ENCODE measurements at regions not wholly inside any gene's neighbourhood (a gene's known extent, or its start where the extent isn't known, plus 50 kb on each side); places are given as distances from the start of the nearest gene placed in this dataset.

DNA sequence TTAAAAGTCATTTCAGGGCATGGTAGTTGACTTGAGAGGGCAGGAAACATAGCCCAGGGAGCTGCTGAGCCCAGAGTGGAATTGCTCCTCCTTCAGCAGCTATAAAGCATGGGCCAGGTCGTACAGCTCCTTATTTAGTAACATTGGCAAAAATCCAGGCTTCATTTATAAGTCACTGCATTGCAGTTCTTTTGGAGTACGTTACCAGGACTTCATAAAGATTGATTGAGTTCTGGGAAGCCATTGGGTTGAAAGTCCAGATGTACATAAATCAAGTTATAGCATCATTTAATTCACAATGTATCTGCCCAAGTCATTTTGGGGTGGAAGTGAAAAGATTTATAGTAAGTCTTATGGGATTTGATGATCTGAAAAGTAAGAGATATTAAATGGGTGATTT lies 53.0 kb upstream of the ANKEF1 start:
- H3K27ac ChIP-seq: no peak overlapping the region
- no peaks in the 10 kb centered on the region for H3K9me3 ChIP-seq
- H3K4me3 ChIP-seq: no peak overlapping the region
- 29% methylated on average over 2 of the region's 2 CpGs for WGBS
- H3K36me3 ChIP-seq: no peaks in the 10 kb centered on the region
- H3K27me3 ChIP-seq (replicated peaks; ENCODE audit: insufficient read depth): no peaks in the 10 kb centered on the region
- DNase-seq (ENCODE audit: low spot score): no peak
- TF ChIP-seq POLR2AphosphoS5 (IDR thresholded peaks at IDR 0.05): no peak
- TF ChIP-seq POLR2A (IDR thresholded peaks at IDR 0.05): no peak
- TF ChIP-seq, protein P1, sequence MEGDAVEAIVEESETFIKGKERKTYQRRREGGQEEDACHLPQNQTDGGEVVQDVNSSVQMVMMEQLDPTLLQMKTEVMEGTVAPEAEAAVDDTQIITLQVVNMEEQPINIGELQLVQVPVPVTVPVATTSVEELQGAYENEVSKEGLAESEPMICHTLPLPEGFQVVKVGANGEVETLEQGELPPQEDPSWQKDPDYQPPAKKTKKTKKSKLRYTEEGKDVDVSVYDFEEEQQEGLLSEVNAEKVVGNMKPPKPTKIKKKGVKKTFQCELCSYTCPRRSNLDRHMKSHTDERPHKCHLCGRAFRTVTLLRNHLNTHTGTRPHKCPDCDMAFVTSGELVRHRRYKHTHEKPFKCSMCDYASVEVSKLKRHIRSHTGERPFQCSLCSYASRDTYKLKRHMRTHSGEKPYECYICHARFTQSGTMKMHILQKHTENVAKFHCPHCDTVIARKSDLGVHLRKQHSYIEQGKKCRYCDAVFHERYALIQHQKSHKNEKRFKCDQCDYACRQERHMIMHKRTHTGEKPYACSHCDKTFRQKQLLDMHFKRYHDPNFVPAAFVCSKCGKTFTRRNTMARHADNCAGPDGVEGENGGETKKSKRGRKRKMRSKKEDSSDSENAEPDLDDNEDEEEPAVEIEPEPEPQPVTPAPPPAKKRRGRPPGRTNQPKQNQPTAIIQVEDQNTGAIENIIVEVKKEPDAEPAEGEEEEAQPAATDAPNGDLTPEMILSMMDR (IDR thresholded peaks at IDR 0.05): no peak
- intact Hi-C loops (cut with DNase I): no loop called here
- no peaks in the 10 kb centered on the region for H3K4me1 ChIP-seq (replicated peaks)

DNA sequence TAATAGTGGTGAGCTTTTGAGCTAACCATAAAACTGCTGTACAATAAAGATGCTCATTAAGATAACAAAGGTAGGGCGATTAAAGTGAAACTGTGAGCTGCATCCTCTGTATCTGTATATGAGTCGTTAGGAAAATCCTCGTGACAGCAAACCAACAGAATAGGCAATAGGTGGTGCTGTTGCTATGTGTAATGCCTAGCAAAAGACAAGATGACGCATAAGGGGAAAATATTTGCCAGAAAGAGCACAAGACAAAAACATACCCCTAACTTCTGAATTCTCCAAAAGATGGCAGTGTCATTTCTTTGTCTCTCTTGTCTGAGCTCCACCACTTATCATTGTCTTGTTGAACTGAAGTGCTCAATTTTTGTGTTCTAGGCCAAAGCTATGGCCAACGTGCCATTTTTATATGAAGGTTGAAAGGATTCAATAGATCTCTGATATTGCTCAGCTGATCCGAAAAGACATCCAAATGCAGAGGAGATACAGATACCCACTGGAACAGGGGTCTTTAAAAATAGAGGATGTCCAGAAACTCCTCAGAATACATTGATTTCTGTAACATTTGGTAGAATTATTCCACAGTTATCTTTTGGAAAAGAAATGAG lies 56.3 kb upstream of the ANKEF1 start:
- intact Hi-C loops (cut with DNase I): loop anchor here (5.0 kb wide), 2 partner anchors 114 to 449 kb away; no protein-coding TSS in a partner anchor
- 19% methylated on average over 6 of the region's 6 CpGs for WGBS
- Histone ChIP-seq H3K9me3 (no peaks in the 10 kb centered on the region), H3K36me3 (no peaks in the 10 kb centered on the region), H3K27ac (no peak overlapping the region), H3K4me3 (no peak overlapping the region), H3K4me1 (replicated peaks) (no peaks in the 10 kb centered on the region), H3K27me3 (replicated peaks; ENCODE audit: insufficient read depth) (no peaks in the 10 kb centered on the region)
- TF ChIP-seq, protein P1 (IDR thresholded peaks at IDR 0.05): peak; percentile 37 to 87 (median 70)
- TF ChIP-seq POLR2A (IDR thresholded peaks at IDR 0.05) (no peak), POLR2AphosphoS5 (IDR thresholded peaks at IDR 0.05) (peak; percentile 69)
- peak; percentile 63 for DNase-seq (ENCODE audit: low spot score)

DNA sequence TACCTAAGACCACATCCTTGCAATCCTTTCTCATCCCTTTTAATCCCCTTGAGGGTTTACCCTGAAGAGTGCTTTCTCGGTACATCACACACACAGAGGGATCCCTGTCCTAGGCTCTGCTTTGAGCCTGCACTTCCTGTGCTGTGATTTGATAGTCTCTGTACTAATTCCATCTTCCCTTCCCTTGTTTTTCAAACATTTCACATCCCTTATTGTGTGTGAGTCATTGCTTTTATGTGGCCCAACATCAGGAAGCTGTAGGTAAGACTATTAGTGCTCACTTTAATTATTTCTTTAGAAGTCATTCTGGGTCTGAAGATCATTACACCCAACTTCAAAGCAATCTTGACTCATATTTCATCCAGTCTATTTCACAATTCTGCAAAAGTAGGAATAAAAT lies 57.2 kb upstream of the ANKEF1 start:
- no peak overlapping the region for H3K27ac ChIP-seq
- no peaks in the 10 kb centered on the region for H3K27me3 ChIP-seq (replicated peaks; ENCODE audit: insufficient read depth)
- no peak for DNase-seq (ENCODE audit: low spot score)
- H3K9me3 ChIP-seq: no peaks in the 10 kb centered on the region
- TF ChIP-seq POLR2A (IDR thresholded peaks at IDR 0.05) (no peak), POLR2AphosphoS5 (IDR thresholded peaks at IDR 0.05) (no peak)
- TF ChIP-seq, protein P1 (IDR thresholded peaks at IDR 0.05): no peak
- intact Hi-C loops (cut with DNase I): loop anchor here (5.0 kb wide), 2 partner anchors 115 to 450 kb away; no protein-coding TSS in a partner anchor
- no peaks in the 10 kb centered on the region for H3K4me1 ChIP-seq (replicated peaks)
- 22% methylated on average over 1 of the region's 1 CpG for WGBS
- no peaks in the 10 kb centered on the region for H3K36me3 ChIP-seq
- no peak overlapping the region for H3K4me3 ChIP-seq

DNA sequence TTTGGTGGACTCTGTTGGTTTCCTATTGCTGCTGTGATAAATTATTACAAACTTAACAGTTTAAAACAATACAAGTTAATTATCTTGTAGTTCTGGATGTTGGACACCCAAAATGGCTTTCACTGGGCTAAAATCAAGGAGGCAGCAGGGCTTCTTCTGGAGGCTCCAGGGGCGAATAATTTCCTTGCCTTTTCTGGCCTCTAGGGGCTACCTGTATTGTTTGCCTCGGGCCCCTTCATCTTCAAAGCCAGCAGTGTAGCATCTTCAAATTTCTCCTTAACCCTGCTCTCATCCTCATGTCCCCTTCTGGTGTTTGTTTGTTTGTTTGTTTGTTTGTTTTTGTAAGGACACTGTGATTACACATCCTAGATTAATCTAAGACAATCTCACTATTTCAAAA lies 60.5 kb upstream of the ANKEF1 start:
- 71% methylated on average over 2 of the region's 2 CpGs for WGBS
- H3K36me3 ChIP-seq: no peaks in the 10 kb centered on the region
- no peak for DNase-seq (ENCODE audit: low spot score)
- H3K27ac ChIP-seq: no peak overlapping the region
- intact Hi-C loops (cut with DNase I): no loop called here
- H3K4me3 ChIP-seq: no peak overlapping the region
- no peak for TF ChIP-seq POLR2A (IDR thresholded peaks at IDR 0.05)
- TF ChIP-seq POLR2AphosphoS5 (IDR thresholded peaks at IDR 0.05): no peak
- TF ChIP-seq, protein P1 (IDR thresholded peaks at IDR 0.05): no peak
- no peaks in the 10 kb centered on the region for H3K4me1 ChIP-seq (replicated peaks)
- no peaks in the 10 kb centered on the region for H3K27me3 ChIP-seq (replicated peaks; ENCODE audit: insufficient read depth)
- no peaks in the 10 kb centered on the region for H3K9me3 ChIP-seq

GRCh38 chr20:9971746-9972145 lies 63.0 kb upstream of the ANKEF1 start:
- Histone ChIP-seq H3K27ac (no peak overlapping the region), H3K36me3 (no peaks in the 10 kb centered on the region), H3K9me3 (no peaks in the 10 kb centered on the region), H3K4me1 (replicated peaks) (no peaks in the 10 kb centered on the region), H3K4me3 (no peak overlapping the region), H3K27me3 (replicated peaks; ENCODE audit: insufficient read depth) (no peaks in the 10 kb centered on the region)
- intact Hi-C loops (cut with DNase I): no loop called here
- DNase-seq (ENCODE audit: low spot score): no peak
- TF ChIP-seq POLR2AphosphoS5 (IDR thresholded peaks at IDR 0.05): no peak
- WGBS: 70% methylated on average over 1 of the region's 1 CpG

Measured in prostate gland (tissue), 2 donors.